Sigmoid colon (tissue), 4 donors: ENCODE measurements at regions not wholly inside any gene's neighbourhood (a gene's known extent, or its start where the extent isn't known, plus 50 kb on each side); places are given as distances from the start of the nearest gene placed in this dataset.

ENCODE experiments used
- EP300 ChIP-seq, 4 donors: sonication (generic); formaldehyde crosslinking; IDR thresholded peaks; one replicate each; pipeline ENCODE4 v1.6.1; 2017; ENCODE audit warnings: antibody characterized with exemption in 4 of 4
- POLR2AphosphoS5 ChIP-seq, 4 donors: sonication (generic); formaldehyde crosslinking; IDR thresholded peaks; one replicate each; pipeline ENCODE4 v1.6.1; 2017; ENCODE audit warnings: antibody characterized with exemption in 4 of 4
- TF ChIP-seq, protein P1 (sequence below), 4 experiments: fragments of 450-650 bp in 3 of 4; fragments of 200-600 bp in 1 of 4; IDR thresholded peaks; one replicate each; pipeline ENCODE4 v1.5.1; 2016 to 2019; ENCODE audit warnings: antibody characterized with exemption in 4 of 4, mild to moderate bottlenecking in 3 of 4, moderate library complexity in 2 of 4

GRCh38 chr1:217948741-217949140, 317.6 kb downstream of the SPATA17 start:
- TF ChIP-seq, protein P1, sequence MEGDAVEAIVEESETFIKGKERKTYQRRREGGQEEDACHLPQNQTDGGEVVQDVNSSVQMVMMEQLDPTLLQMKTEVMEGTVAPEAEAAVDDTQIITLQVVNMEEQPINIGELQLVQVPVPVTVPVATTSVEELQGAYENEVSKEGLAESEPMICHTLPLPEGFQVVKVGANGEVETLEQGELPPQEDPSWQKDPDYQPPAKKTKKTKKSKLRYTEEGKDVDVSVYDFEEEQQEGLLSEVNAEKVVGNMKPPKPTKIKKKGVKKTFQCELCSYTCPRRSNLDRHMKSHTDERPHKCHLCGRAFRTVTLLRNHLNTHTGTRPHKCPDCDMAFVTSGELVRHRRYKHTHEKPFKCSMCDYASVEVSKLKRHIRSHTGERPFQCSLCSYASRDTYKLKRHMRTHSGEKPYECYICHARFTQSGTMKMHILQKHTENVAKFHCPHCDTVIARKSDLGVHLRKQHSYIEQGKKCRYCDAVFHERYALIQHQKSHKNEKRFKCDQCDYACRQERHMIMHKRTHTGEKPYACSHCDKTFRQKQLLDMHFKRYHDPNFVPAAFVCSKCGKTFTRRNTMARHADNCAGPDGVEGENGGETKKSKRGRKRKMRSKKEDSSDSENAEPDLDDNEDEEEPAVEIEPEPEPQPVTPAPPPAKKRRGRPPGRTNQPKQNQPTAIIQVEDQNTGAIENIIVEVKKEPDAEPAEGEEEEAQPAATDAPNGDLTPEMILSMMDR (IDR thresholded peaks at IDR 0.05): no peak
- TF ChIP-seq EP300 (IDR thresholded peaks at IDR 0.05) (no peak), POLR2AphosphoS5 (IDR thresholded peaks at IDR 0.05) (no peak)
